NCI-H69 (cell line): ENCODE measurements at regions not wholly inside any gene's neighbourhood (a gene's known extent, or its start where the extent isn't known, plus 50 kb on each side); places are given as distances from the start of the nearest gene placed in this dataset.
"Not testable (repeated sequence)": the region's sequence is repeated elsewhere in the genome, so short reads cannot be mapped to it uniquely, and the experiment has no call there.

Experiments used
- DNase-seq: peaks from one replicate; lab custom pipeline; 2025; lab: John Stamatoyannopoulos, UW

DNA sequence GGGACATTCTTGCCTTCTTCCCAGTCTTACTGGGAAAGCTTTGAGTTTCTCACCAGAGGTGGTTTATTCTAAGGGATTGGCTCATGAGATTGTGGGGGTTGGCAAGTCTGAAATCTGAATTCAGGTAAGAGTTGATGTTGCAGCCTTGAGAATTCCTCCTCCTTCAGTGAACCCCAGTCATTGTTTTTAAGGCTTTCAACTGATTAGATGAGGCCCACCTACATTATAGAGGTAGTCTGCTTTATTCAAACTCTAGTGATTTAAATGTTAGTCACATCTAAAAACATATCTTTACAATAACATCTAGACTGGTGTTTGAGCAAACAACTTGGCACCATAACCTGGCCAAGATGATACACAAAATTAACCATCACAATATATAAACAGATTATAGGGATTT is 156.5 kb upstream of the MED14 start:
- DNase-seq: no peak

DNA sequence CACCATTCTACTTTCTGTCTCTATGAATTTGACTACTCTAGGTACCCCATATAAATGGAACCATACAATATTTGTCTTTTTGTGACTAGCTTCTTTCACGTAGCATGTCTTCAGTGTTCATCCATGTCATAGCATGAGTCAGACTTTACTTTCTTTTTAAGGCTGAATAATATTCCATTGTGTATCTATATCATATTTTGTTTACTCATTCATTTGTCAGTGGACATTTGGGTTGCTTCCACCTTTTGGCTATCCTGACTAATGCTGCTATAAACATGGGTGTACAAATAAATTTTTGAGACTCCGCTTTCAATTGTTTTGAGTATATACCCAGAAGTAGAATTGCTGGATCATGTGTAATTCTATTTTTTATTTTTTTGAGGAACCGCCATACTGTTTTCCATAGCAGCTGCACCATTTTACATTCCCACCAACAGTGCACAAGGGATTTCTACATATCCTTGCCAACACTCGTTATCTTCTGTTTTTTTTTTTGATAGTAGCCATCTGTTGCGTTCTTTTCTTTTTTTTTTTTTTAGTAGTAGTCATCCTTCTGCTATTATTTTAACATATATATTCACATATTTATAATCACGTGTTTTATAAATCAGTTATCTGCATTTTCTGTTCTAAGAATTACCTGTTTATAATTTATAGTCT is 158.0 kb upstream of the MED14 start:
- DNase-seq: no peak

DNA sequence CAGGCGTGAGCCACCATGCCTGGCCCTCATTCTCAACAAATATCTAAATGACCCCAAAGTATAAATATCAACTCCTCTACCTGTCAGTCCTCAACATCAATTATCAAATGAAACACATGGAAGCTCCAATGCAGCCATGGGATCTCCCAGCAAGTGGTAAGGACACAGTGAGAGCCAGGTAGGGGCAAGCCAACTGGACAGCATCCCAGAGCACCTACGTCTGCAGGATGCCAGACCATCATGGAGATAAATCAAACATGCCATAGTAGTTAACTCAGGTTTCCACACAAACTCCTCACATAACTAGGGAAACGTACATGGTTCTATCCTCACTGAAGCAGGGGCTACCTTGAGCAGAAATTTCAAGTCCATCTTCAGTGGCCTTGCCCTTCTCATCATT is 159.9 kb upstream of the MED14 start:
- DNase-seq: no peak

DNA sequence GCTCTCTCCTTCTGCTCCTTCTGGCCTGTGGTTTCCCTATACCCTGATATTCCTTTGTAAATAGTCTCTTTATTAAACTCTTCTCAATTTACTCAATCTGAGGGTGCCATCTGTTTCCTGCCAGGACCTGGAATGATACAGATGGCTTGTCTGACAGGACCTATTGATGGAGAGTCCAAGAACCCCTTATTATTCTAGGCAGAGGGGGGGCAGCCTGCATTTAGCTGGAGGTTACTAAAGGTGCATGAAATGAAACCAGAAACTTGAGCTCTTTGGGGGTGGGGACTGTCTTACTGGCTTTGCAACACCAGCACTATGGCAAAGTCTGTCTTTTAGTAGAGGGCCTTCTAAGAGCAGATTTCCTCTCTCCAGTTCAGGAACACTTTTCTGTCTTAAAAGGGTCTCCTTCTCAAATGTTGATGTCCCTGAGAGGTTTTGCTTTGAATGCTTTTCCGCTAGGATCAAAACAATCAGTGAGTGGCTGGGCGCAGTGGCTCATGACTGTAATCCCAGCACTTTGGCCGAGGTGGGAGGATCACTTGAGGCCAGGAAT is 162.5 kb upstream of the MED14 start:
- peak; percentile 95 for DNase-seq

DNA sequence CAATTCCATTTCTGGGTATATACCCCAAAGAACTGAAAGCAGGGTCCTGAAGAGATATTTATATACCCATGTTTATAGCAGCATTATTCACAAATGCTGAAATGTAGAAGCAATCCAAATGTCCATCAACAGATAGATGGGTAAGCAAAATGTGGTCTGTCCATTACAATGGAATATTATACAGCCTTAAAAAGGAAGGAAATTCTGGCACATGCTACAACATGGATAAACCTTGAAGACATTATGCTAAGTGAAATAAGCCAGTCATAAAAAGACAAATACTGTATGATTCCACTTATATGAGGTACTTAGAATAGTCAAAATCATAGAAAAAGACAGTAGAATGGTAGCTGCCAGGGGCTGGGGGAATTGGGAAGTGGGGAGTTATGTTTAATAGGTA is 169.4 kb upstream of the MED14 start:
- not testable (repeated sequence) for DNase-seq

DNA sequence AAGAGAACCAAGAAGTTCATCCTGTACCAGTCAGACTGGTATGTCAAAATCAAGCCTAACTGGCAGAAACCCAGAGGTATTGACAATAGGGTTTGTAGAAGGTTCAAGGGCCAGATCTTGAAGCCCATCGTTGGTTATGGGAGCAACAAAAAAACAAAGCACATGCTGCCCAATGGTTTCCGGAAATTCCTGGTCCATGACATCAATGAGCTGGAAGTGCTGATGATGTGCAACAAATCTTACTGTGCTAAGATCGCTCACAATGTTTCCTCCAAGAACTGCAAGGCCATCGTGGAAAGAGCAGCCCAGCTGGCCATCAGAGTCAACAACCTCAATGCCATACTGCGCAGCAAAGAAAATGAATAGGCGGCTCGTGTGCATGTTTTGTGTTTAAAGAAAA is 172.7 kb upstream of the MED14 start:
- no peak for DNase-seq

DNA sequence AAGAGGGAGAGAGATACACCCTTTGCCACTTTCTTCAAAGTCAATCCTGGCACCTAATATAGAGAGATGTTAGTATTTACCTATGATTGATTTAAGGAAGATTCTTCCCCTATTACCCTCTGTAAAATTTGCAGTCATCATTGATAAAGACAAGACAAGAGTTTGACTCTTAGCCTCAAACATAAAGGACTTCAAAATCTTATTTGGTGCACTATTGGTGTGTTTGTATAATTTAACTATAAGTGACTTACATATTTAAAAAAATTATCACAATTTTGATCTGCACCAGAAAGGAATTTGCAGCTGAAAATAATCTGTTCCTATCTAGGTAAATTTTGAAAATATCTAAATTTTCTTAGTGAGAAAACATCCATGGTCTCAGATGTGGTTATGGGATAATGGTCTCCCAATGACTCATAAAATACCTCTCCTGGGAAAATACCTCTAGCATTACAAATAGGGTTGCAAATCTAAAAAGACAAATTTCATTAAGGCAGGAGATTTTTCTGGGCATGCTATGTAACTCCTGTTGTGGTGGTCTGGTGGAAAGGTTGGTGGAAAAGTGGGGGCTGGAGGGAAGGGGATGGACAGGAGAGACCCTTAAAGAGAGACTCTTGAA is 173.6 kb upstream of the MED14 start:
- no peak for DNase-seq

DNA sequence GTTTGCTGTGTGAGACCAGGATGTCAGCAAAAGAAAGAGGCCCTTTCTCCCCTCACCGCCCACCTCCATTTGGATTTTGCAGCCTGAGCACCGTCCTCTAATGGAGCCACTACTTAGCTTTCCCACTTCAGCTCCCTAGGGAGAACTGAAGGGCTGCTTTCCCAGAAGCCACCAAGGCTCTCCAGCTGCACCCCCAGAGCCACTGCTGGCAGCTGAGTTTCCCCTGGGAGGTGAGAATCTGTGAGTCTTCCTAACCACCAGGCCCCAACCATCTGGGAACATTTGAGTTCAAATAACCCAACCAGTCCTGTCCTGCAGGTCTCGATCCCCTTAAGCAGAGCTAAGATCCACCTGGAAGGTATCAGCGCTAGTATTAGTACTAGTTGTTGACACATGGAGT is 173.1 kb upstream of the USP9X start:
- peak; percentile 94 for DNase-seq

DNA sequence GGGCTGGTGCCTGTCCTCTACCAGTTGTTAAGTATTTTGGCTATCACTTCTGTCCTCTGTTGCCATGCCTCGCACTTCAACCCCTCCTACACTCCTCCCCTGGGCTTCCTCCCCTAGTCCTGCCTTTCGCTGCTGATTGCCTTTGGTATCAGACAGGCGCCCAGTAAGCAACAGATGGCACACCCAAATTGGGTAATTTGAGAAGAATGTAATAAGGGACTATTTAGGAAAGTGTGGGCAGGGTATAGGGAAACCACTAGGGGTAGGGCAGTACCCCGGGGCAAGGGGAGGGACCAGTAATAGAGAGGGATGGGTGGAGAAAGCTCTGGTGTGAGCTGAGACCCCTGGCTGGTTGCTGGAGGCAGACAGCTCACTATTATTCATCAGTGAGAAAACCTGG is 172.7 kb upstream of the USP9X start:
- peak; percentile 96 for DNase-seq

DNA sequence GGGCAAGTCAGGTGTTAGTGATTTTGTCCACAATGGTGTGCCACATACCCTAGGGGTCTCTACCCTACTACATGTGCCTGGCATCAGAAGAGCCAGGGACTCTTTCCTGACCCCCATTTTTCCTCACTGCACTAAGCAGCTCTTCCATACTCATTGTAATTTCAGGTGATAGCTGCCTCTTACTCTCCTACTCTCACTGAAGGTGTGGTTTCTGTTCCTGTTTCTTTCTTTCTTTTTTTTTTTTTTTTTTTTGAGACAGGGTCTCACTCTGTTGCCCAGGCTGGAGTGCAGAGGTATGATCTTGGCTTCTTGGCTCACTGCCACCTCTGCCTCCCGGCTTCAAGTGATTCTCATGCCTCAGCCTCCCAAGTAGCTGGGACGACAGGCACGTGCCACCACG is 164.9 kb upstream of the USP9X start:
- DNase-seq: no peak

DNA sequence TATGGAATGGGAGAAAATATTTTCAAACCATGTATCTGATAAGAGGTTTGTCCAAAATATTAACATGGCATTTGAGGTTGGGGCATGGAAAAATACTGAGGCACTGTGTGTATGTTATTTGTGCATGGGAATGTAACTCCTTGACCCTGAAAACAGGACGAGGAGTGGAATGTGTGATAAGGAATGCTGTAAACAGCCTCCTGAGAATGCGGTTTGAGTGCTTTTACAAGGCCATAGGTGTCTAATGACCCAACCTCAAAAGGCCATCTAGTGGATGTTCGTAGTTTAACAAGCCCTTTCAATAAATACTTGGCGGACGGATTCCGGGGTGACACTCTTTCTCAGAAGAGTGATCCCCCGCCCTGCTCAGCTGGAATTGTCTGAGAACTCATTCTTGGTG is 162.9 kb upstream of the USP9X start:
- peak; percentile 53 for DNase-seq

DNA sequence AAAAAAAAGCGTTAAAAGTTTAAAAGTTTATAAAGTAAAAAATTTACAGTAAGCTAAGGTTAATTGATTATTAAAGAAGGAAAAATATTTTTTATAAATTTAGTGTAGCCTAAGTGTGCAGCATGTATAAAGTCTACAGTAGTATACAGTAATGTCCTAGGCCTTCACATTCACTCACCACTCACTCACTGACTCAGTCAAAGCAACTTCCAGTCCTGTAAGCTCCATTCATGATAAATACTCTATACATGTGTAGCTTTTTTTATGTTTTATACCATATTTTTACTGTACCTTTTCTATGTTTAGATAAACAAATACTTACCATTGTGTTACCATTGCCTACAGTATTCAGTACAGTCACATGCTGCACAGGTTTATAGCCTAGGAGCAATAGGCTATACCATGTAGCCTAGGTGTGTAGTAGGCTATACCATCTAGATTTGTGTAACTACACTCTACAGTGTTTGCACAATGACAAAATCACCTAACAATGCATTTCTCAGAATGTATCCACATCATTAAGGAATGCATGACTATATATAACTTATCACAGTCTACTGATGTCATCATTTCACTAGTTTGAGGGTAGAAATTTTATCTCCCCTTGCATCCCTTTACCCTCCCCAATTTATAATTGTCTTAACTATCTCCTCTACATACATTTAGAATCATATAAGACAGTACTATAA is 158.4 kb upstream of the USP9X start:
- DNase-seq: not testable (repeated sequence)

DNA sequence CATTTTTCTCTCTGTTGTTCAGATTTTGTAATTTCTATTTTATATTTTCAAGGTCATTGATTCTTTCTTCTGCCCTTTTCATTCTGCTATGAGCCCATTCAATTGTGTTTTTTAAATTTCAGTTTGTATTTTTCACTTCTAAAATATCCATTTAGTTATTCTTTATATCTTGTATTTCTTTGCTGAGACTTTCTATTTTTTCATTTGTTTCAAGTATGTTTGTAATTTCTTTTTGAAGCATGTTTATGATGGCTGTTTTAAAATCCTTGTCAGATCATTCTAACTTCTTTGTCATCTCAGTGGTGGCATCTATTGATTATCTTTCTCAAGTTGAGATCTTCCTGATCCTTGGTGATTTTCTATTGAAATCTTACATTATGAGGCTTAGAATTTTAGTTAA is 157.2 kb upstream of the USP9X start:
- DNase-seq: no peak

DNA sequence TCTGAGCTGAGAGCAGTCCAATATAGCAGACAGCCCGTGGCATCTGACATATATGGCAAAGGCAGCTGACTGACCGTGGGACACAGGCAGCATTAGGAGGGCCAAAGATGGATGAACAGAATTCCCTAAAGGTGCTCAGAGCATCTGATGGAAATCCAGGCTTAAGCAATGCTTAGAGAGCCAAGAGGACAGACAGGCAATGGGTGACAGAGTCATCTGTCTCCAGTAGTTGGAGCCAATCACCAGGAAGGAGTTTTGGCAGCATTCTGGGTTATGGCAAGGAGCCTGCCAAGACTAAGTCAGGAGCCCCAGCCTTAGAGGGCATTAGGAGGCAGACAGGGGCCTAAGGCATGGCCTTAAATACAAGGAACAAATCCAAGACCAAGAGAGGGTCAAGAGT is 153.3 kb upstream of the USP9X start:
- no peak for DNase-seq

DNA sequence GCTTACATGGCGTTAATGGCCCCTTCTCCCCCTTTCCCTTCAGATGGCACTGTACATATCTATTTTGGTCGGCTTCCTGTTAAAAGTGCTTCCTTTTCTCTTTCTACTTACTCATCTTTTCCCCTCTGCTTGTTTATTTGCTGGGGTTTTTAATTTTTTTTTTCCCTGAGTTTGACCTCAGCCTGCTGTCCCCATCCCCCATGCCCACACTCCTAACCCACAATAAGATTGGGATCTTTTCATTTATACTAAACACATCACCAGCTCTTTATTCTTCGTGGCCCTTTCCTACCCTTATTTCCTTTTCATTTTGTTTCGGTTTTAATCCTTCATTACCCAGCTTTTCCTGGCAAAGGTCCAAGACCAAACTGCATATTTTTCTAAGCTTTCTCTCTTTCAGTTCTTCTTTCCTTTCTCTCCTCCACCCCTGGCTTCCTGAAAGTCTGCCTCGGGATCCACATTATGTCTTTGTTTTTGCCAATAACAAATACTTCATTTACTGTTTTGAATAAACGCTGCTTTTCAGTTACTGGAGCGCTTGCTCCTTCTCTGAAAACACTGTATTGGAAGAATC is 152.0 kb upstream of the USP9X start:
- peak; percentile 31 for DNase-seq

DNA sequence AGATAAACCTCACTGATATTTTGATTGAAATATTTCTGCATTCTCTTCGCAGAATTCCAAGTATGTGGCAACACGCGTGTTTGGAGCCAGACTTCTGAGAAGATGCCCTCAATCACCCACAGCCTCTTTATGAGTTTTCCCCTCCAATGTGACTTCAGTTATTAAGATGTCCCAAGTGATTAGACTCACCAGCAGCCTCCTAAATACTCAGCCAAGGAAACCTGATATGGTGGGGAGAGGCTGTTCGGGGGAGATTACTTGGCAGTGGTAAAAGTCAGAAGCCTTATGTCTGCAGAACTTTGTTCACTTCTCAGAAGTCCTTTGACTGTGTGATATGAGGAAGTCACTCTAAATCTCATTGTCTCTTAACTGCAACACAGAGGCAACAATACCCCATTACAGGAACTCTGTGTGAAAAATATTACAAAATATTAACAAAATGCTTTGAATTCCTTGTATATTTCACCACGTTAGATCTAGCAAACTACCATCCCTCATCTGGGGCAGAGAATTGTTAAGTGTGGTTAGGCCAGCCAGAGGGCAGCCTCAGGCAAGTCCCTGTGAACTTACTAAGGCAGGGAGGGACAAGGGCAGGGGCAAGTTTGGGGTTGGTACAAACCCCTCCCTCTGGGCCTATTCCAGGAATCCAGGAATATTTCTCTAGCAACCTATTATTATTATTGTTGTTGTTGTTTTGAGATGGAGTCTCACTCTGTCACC is 151.4 kb upstream of the USP9X start:
- peak; percentile 48 for DNase-seq

DNA sequence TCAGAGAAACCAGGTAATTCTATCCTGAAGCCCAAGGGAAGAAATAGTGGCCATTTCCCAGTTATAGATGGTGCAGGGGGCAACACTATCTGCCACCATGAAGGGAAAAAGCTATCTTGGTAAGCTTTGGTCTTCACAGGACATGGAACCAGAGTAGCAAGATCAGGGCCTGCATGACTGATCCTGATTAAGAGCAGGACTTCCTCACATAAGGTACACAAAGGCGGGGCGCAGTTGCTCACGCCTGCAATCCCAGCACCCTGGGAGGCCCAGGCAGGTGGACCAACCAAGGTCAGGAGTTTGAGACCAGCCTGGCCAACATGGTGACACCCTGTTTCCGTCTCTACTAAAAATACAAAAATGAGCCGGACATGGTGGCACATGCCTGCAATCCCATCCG is 148.4 kb upstream of the USP9X start:
- no peak for DNase-seq

DNA sequence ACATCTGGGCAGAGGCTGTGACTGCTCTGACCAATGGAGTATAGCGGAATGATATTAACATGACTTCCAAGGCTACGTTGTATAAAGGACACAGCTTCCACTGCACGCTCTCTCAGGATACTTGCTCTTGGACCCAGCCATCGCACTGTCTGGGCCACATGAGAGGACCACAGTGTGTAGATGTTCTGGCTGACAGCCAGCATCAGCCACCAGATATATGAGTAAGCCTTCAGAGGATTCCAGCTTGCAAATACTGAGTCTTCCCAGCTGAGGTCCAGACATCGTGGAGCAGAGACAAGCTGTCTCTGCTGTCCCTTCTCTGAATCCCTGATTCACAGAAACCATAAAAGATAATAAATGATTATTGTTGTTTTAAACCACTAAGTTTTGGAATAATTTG is 146.8 kb upstream of the USP9X start:
- peak; percentile 29 for DNase-seq

DNA sequence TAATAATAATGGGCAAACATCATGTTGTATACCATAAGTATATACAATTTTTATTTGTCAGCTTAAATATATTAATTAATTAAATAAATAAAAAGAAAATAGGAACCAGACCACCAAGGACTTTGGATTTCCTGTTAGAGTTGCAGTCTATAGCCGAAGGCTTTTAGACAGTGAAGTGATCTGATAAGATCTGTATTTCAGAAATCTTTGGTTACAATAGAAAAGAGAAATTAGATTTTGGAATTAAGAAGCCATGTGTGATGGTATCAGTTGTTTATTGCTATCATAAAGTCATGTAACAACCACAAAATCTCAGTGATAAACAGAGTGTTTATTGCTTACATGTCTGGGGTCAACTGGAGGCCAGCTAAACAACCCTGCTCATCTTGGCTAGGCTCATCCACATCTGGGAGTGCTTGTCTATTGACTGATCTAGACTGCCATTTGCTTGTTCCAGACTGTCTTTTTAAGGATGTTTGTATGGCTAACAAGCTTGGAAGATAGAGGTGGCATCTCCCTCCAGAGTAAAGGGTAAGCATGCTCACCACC is 142.1 kb upstream of the USP9X start:
- no peak for DNase-seq

DNA sequence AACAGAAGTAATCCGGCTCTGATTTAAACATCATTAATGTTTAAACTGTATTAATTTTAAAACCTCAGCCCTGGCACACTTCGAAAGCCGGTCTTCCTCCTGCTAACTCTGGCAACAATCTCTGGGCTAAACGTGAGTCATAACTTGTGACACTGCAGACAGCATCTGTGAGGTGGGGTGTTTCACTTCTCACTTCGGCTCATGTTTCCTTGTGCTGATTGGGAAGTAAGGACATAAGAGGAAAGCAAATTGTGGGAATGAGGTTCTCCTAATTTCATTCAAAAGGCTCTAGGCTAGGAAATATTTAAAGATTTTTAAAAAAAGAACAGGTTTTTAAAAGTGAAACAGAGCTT is 139.9 kb upstream of the USP9X start:
- DNase-seq: peak; percentile 79

DNA sequence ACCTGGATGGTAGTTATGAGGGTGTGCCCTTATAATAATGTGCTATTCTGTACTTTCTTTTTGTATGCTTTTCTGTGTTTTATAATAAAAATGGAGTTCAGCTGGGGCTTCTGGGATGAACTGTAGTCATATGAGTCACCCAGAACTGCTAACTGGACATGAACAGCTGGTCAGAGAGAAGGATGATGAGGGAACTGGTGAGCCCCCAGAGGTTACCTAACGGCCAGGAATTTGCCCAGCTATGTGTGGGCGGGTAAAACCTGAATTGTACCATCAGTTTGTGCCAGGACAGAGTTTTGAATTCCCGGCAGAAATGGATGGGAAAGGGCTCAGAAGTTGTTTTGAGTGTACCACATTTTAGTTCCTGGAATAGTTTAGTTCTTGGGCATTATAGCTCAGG is 138.0 kb upstream of the USP9X start:
- DNase-seq: no peak

DNA sequence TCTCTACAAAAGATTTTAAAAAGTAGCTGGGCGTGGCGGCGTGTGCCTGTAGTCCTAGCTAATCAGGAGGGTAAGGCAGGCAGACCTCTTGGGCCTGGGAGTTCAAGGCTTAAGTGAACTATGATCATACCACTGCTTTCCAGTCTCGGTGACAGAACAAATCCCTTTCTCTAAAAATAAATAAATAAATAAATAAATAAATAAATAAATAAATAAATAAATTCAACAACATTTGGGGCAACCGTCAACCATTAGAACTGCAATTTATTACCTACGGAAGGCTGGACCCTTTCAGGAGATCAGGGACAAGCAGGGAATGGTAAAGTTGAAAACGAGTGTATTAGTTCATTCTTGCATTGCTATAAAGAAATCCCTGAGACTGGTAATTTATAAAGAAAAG is 136.2 kb upstream of the USP9X start:
- no peak for DNase-seq
